ENCODE measurements at regions not wholly inside any gene's neighbourhood (a gene's known extent, or its start where the extent isn't known, plus 50 kb on each side); places are given as distances from the start of the nearest gene placed in this dataset.

- TF ChIP-seq EZH2phosphoT487 (IDR thresholded peaks at IDR 0.05; ENCODE audit: borderline replicate concordance, low read length) (no peak), EZH2 (IDR thresholded peaks at IDR 0.05; ENCODE audit: low read length, unreplicated experiment) (no peak), CTCF (conservative IDR thresholded peaks at IDR 0.05; ENCODE audit: low read depth, low read length) (no peak)
Observed at GRCh38 chr5:1934801-1935429, 52.2 kb upstream of the IRX4 start.
